IPS DF 4.7 (cell line): ENCODE measurements at regions not wholly inside any gene's neighbourhood (a gene's known extent, or its start where the extent isn't known, plus 50 kb on each side); places are given as distances from the start of the nearest gene placed in this dataset.
"Not testable (repeated sequence)": the region's sequence is repeated elsewhere in the genome, so short reads cannot be mapped to it uniquely, and the experiment has no call there.

Source experiments
- DNase-seq: peaks from one replicate; pipeline ENCODE4 v3.0.0-alpha.2; 2013; ENCODE audit warnings: low spot score; ENCODE audit errors: extremely low read depth

GRCh38 chr18:76046221-76046620 is 448.8 kb downstream of the ZNF516 start:
- no peak for DNase-seq

GRCh38 chr18:76042511-76042910 is 452.5 kb downstream of the ZNF516 start:
- no peak for DNase-seq

- DNase-seq = no peak
Observed at GRCh38 chr18:76018210-76018609, 476.8 kb downstream of the ZNF516 start.

DNA sequence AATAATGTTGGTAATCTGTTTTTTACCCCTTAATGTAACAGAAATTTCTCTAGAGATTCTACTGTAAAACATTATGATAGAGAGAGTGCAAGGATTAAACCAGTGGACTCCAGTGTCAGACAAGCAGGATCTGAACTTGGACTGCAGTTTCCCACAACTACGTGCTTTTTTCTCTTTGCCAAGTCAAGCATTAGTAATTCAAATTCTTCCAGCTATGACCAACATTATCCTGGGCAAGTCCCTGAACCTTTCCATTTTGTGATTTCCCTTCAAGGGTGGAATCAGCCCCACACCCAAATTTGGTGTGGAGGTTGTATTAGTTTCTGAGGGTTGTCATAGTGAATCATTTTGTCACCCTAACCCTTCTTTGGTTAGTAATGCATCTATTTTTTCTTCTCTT is 482.0 kb downstream of the ZNF516 start:
- no peak for DNase-seq

DNA sequence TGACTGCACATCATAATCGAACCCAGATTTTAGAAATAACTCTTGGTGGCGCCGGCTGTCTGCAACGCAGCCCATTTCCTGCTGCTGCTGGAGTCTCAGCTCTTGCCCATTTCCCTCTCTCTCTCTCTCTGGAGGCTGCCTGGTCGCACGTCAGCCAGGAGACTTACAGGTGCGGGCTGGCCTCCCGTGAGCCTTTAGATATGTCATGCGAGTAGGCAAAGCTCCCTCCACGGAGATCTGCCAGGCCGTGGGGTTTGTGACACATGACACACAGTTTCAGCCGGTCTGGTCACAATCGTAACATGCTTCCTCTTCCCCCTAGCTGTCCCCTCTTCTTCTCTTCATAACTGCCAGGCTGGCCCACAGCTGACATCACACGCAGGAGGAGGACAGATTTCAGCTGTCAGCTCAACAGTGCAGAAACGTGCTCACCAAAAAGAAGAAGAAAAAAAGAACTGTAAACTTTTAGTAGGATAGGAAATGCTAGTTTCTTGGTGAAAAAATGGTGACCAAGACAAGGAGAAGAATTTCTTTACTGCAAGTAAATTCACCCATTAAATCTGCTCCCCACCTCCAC is 489.3 kb downstream of the ZNF516 start:
- no peak for DNase-seq

- not testable (repeated sequence) for DNase-seq
Observed at GRCh38 chr18:75987913-75988312, 507.1 kb downstream of the ZNF516 start.

DNA sequence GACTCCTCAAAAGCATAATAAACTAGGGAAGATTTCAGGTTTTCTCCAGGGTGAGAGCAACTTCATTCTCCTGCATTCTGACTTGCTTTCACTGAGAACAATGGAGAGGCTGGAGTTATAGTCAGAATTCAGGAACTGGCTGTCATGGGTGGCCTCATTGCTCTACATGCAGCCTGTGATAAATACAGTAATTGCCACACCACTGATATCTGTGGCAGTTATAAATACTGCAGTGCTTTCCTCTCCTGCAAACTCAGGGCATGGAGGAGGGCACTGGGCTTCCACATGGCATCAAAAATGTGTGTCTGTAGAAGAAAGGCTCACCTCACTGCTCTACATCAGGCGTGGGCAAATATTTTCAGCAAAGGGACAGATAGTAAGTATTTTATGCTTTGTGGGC is 510.2 kb downstream of the ZNF516 start:
- DNase-seq = no peak

DNA sequence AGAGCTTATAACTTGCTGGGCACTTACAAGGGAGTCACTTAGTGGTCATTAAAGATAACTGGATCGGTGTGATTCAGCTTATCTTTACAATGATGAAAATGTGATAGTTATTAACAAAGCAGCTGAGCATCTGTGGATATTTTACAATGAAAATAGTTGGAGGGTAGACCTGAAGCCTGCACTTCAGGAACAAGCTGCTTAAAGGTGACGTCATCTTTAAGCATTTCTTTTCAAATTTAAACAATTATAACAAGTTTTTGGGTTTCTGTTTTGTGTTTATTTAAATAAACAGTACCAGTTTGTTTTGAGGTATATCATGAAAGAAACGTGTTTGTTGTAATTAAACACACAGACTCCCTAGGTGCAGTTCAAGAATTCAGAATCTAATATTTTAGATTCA is 513.9 kb downstream of the ZNF516 start:
- no peak for DNase-seq

DNA sequence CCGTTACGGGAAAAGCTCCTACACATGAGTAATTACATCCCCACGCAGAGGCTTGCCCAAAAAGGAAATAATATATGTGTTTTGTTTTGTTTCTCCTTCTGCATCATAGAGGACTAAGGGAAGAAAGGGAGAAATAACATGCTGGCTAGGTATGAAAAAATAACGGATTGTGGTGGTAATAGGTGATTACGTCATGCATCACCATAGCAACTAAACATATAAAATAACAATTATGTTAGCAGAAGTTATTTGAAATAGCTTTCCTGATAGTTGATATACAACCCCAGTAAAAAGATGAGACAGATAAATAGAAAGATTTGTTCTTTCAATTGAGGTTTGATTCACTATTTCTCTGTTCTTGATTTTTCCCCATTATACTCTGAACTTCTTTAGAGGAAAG is 518.0 kb downstream of the ZNF516 start:
- no peak for DNase-seq

GRCh38 chr18:75970212-75970611 is 524.8 kb downstream of the ZNF516 start:
- DNase-seq = no peak

- DNase-seq = no peak
Observed at GRCh38 chr18:75966431-75966830, 528.6 kb downstream of the ZNF516 start.

GRCh38 chr18:75962036-75962572 is 532.9 kb downstream of the ZNF516 start:
- no peak for DNase-seq

DNA sequence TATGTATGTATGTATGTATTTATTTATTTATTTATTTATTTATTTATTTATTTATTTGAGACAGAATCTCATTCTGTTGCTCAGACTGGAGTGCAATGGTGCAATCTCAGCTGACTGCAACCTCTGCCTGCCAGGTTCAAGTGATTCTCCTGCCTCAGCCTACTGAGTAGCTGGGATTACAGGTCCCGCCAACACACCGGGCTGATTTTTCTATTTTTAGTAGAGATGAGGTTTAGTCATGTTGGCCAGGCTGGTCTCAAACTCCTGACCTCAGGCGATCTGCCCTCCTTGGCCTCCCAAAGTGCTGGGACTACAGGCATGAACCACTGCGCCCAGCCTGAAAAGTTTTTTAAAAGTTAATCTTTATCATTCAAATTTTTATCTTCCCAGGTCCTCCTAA is 532.9 kb upstream of the SMIM21 start:
- not testable (repeated sequence) for DNase-seq

GRCh38 chr18:75959150-75959549 is 531.6 kb upstream of the SMIM21 start:
- DNase-seq = no peak

DNA sequence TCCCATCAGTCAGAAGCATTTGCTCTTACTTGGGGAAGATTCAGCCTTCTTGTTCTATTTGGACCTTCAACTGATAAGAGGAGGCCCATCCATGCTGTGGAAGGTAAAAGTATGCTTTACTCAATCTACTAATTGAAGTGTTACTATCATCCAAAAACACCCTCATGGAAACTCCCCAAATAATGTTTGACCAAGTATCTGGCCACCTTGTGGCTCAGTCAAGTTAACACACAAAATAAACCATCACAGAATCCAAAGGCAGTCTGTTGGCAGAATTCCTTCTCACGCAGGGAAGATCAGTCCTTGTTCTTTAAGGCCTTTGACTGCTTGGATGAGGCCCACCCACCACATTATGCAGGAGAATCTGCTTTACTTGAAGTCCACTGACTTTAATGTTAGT is 531.2 kb upstream of the SMIM21 start:
- no peak for DNase-seq

DNA sequence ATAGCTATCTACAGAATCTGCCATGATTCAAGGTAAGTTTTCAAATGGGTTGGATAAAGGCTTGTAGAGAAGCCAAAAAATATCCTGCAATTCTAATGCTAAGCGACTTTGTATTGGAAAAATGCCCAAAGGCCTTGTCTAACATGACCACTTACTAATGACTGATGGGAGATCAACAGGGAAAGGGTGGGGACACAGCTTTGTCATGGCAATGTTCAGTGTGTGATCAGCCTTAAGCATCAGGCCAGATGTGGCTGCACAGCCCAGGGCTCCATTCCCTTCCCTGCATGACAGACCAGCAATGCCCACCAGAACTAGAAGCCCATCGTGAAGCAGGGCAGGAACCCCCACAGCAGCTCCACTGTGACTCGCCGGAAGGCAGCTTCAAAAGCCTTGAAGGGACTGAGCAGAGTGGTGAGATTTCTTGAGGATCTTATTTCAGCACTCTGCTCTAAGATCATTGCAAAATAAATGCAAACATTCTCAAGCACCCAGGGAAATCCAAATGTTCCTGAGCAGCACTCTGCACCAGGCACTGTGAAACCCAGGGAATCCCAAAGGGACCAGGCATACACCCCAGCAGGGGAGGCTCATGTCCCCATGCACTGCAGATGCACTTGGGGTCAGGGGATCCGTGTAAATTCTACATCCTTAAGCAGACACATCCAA is 517.9 kb upstream of the SMIM21 start:
- DNase-seq = no peak

DNA sequence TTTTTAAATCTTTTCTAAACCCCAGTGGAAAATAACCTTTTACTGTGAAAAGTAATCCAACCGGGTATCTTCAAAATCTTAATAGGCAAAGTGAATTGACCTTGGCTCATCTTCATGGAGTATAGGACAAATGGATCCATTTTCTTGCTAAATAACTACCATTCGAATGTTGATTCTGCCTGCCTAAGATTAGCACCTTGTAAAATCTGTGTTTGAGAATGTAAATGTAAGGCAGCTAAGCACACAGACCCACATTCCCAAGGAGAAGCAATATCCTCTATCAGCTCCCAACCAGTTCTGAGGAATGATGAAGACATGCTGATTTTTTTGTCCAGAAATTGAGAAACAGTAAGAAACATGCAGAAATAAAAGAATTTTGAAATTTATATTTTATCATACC is 509.8 kb upstream of the SMIM21 start:
- DNase-seq = no peak

- no peak for DNase-seq
Observed at GRCh38 chr18:75936862-75937261, 509.4 kb upstream of the SMIM21 start.

DNA sequence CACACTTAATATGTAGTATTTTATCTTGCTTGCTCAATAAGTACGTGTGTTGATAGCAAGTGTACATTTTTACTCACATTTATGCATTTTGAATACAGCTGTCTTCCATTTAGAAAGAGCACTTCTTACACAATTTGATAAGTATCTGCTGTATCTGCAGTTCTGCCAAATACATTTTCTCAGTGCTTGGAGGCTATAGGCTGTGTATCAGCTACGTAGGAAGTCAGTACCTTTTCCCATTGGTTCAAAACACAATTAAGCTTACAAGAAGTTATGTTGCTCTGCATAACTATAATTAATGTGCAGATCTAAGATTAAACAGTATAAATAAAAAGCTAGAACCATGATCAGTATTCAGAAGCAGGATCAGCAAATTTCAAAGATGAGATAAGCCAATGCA is 503.6 kb upstream of the SMIM21 start:
- no peak for DNase-seq

DNA sequence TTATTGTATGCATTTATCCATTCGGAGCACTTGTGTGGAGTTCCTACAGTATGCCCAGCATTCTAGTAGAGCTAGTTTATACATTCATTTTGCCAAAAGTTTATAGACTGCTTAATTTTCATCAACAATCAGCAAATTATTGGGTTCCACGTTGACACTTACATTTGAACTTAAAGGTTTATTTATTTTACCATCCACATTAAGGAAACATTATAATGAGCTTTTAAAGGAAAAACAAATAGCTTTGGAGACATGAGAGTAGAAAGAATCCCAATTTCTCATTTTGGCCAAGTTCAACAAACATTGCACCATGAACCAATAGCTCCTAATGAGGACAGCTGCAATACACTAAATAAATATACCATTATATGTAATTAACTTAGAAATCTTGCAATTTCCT is 501.2 kb upstream of the SMIM21 start:
- no peak for DNase-seq

- no peak for DNase-seq
Observed at GRCh38 chr18:75927791-75928190, 500.3 kb upstream of the SMIM21 start.

- no peak for DNase-seq
Observed at GRCh38 chr18:75926811-75927210, 499.3 kb upstream of the SMIM21 start.

DNA sequence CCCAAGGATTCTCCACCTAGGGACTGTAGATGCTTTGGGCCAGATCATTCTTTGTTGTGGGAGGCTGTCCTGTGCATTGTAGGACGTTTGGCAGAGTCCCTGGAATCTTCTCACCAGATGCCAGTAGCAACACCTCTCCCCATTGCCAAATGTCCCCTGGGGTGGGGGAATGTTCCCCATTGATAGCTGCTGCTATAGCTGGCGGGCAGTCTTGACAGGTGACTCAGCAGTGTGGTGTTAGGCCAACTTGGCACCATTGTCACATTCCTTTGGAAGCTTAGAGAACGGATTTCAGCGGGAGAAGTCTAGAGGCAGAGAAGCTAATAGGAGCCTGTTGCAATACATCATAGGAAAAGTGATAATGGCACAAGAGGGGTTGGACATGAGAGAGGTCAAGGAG is 495.7 kb upstream of the SMIM21 start:
- DNase-seq = no peak
